Spleen (tissue), 11 donors: ENCODE measurements at regions not wholly inside any gene's neighbourhood (a gene's known extent, or its start where the extent isn't known, plus 50 kb on each side); places are given as distances from the start of the nearest gene placed in this dataset.

Experiments
- DNase-seq: peaks from one replicate; pipeline ENCODE4 v3.0.0-alpha.2; 2020
- H3K27ac ChIP-seq, 8 donors: fragments of 200-600 bp; sonication (generic) in 7 of 8; 1 replicate in 4 of 8; 2 replicates in 4 of 8; pipeline versions ENCODE4 v1.5.0 to v1.8.0; 2016 to 2021; ENCODE audit warnings: inconsistent platforms in 4 of 8, mild to moderate bottlenecking in 4 of 8, moderate library complexity in 1 of 8
- H3K27me3 ChIP-seq, 7 donors: fragments of 200-600 bp; sonication (generic) in 6 of 7; replicated peaks in 1 of 7; 1 replicate in 4 of 7; 2 replicates in 3 of 7; pipeline versions ENCODE4 v1.5.0 to v1.8.0; 2016 to 2021; ENCODE audit warnings: inconsistent platforms in 3 of 7, mild to moderate bottlenecking in 1 of 7
- H3K36me3 ChIP-seq, 6 donors: fragments of 200-600 bp; sonication (generic) in 5 of 6; 1 replicate in 4 of 6; 2 replicates in 2 of 6; pipeline versions ENCODE4 v1.5.0 to v1.8.0; 2016 to 2021; ENCODE audit warnings: inconsistent platforms in 2 of 6
- H3K4me1 ChIP-seq, 6 donors: fragments of 200-600 bp; sonication (generic) in 5 of 6; 1 replicate in 3 of 6; 2 replicates in 3 of 6; pipeline versions ENCODE4 v1.5.0 to v1.8.0; 2016 to 2021; ENCODE audit warnings: inconsistent platforms in 3 of 6
- H3K4me3 ChIP-seq, 8 donors: fragments of 200-600 bp; sonication (generic) in 7 of 8; 1 replicate in 4 of 8; 2 replicates in 4 of 8; pipeline versions ENCODE4 v1.5.0 to v1.8.0; 2016 to 2021; ENCODE audit warnings: inconsistent platforms in 4 of 8, mild to moderate bottlenecking in 4 of 8, moderate library complexity in 2 of 8
- H3K9me3 ChIP-seq, 8 donors: fragments of 200-600 bp; sonication (generic) in 7 of 8; 1 replicate in 4 of 8; 2 replicates in 4 of 8; pipeline versions ENCODE4 v1.5.0 to v1.8.0; 2016 to 2021; ENCODE audit warnings: inconsistent platforms in 4 of 8
- CTCF ChIP-seq, 11 experiments: fragments of 200-600 bp in 7 of 11; fragments of 450-650 bp in 4 of 11; sonication (generic) in 4 of 11; IDR thresholded peaks in 8 of 11; conservative IDR thresholded peaks in 3 of 11; 1 replicate in 7 of 11; 2 replicates in 4 of 11; pipeline versions ENCODE4 v1.4.0 to v1.8.0; 2016 to 2021; ENCODE audit warnings: antibody characterized with exemption in 11 of 11, inconsistent platforms in 4 of 11, mild to moderate bottlenecking in 1 of 11
- POLR2A ChIP-seq, 3 donors: fragments of 450-650 bp; IDR thresholded peaks; one replicate each; pipeline ENCODE4 v1.5.1; 2017; ENCODE audit warnings: antibody characterized with exemption in 3 of 3, mild to moderate bottlenecking in 1 of 3
- POLR2AphosphoS5 ChIP-seq, 3 donors: sonication (generic); formaldehyde crosslinking; IDR thresholded peaks; one replicate each; pipeline ENCODE4 v1.5.1; 2017; ENCODE audit warnings: antibody characterized with exemption in 3 of 3
- WGBS, 5 donors: extraction: QIAGEN DNeasy Blood & Tissue Kit in 3 of 5; methylation state at CpG; one replicate each; pipeline versions ENCODE4 v1.1.5 to v1.1.7; 2013 to 2018; 5-methylcytosine and 5-hydroxymethylcytosine counted together
- intact Hi-C: fragments of 100-400 bp; cut with DNase I; formaldehyde crosslinking; loops from one replicate; pipeline ENCODE4 v1.15.0; 2023; ENCODE audit warnings: low total_unique reads
- donor health status: healthy with polysubstance abuse.
- donor health status: DM: no; HTN: no; CAD: no; lungs with moderate emphysema.
- donor health status: DM: no; HTN: no; CAD: no.
- donor health status: Bipolar disorder and iron deficiency.
- donor health status: healthy.
- donor health status: DM: no; HTN: no; CAD: no.
- donor health status: DM: yes; HTN: yes; CAD: no.

DNA sequence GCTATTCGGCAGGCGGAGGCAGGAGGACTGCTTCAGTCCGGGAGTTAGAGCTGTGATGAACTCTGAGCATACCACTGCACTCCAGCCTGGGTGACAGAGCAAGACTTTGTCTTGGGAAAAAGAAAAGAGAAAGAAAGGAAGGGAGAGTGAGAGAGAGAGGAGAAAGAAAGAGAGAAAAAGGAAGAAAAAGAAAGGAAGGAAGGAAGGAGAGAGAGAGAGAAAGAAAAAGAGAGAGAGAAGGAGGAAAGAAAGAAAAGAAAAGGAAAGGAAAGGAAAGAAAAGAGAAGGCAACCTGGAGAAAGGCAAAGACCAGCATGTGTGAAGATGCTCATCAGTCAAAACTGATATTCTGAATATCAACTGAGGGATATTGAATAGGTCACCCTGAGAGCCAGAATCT lies 143.1 kb upstream of the SASH1 start:
- intact Hi-C loops: no loop called here
- H3K4me1 ChIP-seq: peaks cover 0 to 17% (median 6%) of the 10 kb centered on the region in 6 donors
- no peak overlapping the region for H3K27ac ChIP-seq
- 89 to 98% (median 94%) methylated on average over 3 of the region's 3 CpGs for WGBS, 5 donors
- H3K36me3 ChIP-seq: no peaks in the 10 kb centered on the region
- H3K4me3 ChIP-seq: no peak overlapping the region
- TF ChIP-seq POLR2A (IDR thresholded peaks at IDR 0.05): no peak
- H3K9me3 ChIP-seq: no peaks in the 10 kb centered on the region
- peaks cover 0 to 89% (median 5%) of the 10 kb centered on the region in 7 donors for H3K27me3 ChIP-seq
- no peak for DNase-seq

DNA sequence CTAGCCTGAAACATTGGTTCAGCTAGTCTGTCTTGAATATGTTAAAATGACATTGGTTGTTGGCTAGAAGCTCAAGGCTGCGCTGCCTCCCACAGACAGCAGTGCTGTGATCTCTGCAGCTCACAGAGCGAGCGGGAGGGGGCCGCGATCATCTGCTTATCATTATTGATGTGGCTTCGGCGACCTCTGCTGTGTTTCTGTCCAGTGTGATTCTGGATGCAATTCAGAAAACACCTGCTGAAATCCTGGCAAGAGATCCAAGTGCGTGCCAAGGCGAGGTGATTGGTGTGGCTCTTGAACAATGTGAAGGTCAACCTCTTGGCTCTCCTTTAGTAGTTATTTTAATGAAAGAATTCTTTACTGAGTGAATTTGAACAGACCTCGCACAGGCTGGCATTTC lies 142.3 kb upstream of the SASH1 start:
- no peak for DNase-seq
- intact Hi-C loops: no loop called here
- 48 to 61% (median 55%) methylated on average over 10 of the region's 10 CpGs for WGBS, 5 donors
- TF ChIP-seq POLR2AphosphoS5 (IDR thresholded peaks at IDR 0.05) (no peak), CTCF (IDR thresholded peaks at IDR 0.05 in 8 of 11, conservative IDR thresholded peaks at IDR 0.05 in 3 of 11) (no peak), POLR2A (IDR thresholded peaks at IDR 0.05) (no peak)
- Histone ChIP-seq H3K27me3 (peaks cover 0 to 89% (median 5%) of the 10 kb centered on the region in 7 donors), H3K36me3 (no peaks in the 10 kb centered on the region), H3K4me1 (peaks cover 0 to 17% (median 6%) of the 10 kb centered on the region in 6 donors), H3K27ac (no peak overlapping the region), H3K4me3 (peak overlapping the region in 2 of 8 donors; percentile 3 to 11), H3K9me3 (no peaks in the 10 kb centered on the region)

- no peak overlapping the region for H3K4me3 ChIP-seq
- peaks cover 0 to 17% (median 6%) of the 10 kb centered on the region in 6 donors for H3K4me1 ChIP-seq
- peaks cover 0 to 89% (median 5%) of the 10 kb centered on the region in 7 donors for H3K27me3 ChIP-seq
- WGBS, 5 donors: 34 to 48% (median 47%) methylated on average over 3 of the region's 3 CpGs
- intact Hi-C loops: no loop called here
- H3K36me3 ChIP-seq: no peaks in the 10 kb centered on the region
- no peaks in the 10 kb centered on the region for H3K9me3 ChIP-seq
- no peak for DNase-seq
- TF ChIP-seq POLR2A (IDR thresholded peaks at IDR 0.05): no peak
- TF ChIP-seq CTCF (IDR thresholded peaks at IDR 0.05 in 8 of 11, conservative IDR thresholded peaks at IDR 0.05 in 3 of 11): no peak
- TF ChIP-seq POLR2AphosphoS5 (IDR thresholded peaks at IDR 0.05): no peak
- no peak overlapping the region for H3K27ac ChIP-seq
Observed at GRCh38 chr6:148200781-148201180, 141.9 kb upstream of the SASH1 start.

DNA sequence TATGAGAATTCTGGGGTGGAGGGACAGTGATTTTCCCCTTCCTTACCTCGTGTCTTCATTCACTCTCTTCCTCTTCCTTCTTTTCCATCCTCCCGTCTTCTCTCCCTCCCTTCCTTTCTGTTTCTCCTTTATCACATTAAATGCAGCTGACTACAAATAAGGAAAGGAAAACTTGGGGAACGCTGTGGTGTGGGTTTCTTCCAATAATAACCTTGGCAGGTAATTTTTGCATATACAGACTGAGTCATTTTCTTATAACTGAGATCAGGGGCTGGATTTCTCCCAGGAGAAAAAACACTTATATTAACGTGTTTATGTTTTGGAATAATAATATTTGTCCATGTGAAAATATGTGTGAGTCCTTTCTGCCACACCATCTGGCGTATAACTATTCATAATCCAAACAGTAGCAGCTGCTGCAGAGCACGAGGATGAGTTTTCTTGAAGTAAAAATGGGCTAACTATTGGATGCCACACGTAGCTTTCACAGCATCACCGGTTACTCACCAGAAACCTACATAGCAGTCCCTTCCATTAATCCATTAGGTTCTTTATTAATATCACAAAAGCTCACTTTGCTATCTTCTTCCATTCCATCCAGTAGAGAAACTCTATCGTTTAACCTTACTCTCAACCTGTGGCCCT lies 139.2 kb upstream of the SASH1 start:
- Histone ChIP-seq H3K27me3 (peaks cover 0 to 89% (median 0%) of the 10 kb centered on the region in 7 donors), H3K27ac (no peak overlapping the region), H3K4me3 (no peak overlapping the region), H3K9me3 (no peaks in the 10 kb centered on the region), H3K36me3 (no peaks in the 10 kb centered on the region), H3K4me1 (peaks cover 0 to 17% (median 6%) of the 10 kb centered on the region in 6 donors)
- intact Hi-C loops: no loop called here
- TF ChIP-seq POLR2AphosphoS5 (IDR thresholded peaks at IDR 0.05) (no peak), POLR2A (IDR thresholded peaks at IDR 0.05) (no peak)
- no peak for DNase-seq
- WGBS, 5 donors: 59 to 70% (median 62%) methylated on average over 9 of the region's 9 CpGs

DNA sequence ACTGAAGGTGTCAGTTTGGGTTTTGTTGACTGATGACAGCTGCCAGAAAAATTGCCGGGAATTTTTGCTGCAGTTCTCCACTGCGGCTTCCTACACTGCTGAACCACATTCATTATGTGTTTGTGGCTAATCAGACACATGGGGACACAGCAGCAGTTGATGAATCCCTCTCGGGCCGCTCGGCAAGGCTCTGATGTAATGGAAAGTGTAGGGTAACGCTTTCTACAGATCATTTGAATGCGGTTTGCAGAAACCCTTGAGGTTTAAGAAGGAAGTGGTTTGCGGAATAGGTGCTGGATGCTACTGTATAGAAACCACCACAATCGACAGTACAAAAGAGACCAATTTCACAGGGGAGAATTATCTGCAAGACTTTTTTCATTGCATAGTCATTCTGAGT lies 138.7 kb upstream of the SASH1 start:
- peaks cover 0 to 17% (median 6%) of the 10 kb centered on the region in 6 donors for H3K4me1 ChIP-seq
- intact Hi-C loops: no loop called here
- no peak overlapping the region for H3K27ac ChIP-seq
- H3K4me3 ChIP-seq: no peak overlapping the region
- 3 to 35% (median 28%) methylated on average over 9 of the region's 9 CpGs for WGBS, 5 donors
- TF ChIP-seq POLR2A (IDR thresholded peaks at IDR 0.05) (no peak), POLR2AphosphoS5 (IDR thresholded peaks at IDR 0.05) (no peak), CTCF (IDR thresholded peaks at IDR 0.05 in 8 of 11, conservative IDR thresholded peaks at IDR 0.05 in 3 of 11) (no peak)
- no peaks in the 10 kb centered on the region for H3K9me3 ChIP-seq
- H3K27me3 ChIP-seq: peaks cover 0 to 91% (median 0%) of the 10 kb centered on the region in 7 donors
- no peaks in the 10 kb centered on the region for H3K36me3 ChIP-seq
- no peak for DNase-seq
